Nephron (organoid): ENCODE measurements at regions not wholly inside any gene's neighbourhood (a gene's known extent, or its start where the extent isn't known, plus 50 kb on each side); places are given as distances from the start of the nearest gene placed in this dataset.
A peak's percentile ranks its signal among the peaks of the same experiment; 100 is the strongest.

ENCODE experiments used
- H3K27ac Mint-ChIP-seq, 3 experiments: 2 replicates each; pipeline ENCODE4 v1.8.0; 2020; ENCODE audit warnings: mixed read lengths in 3 of 3, mild to moderate bottlenecking in 2 of 3, moderate library complexity in 1 of 3
- H3K27me3 Mint-ChIP-seq: 2 replicates; pipeline ENCODE4 v1.8.0; 2021; ENCODE audit warnings: low read depth, mild to moderate bottlenecking, moderate library complexity, mixed read lengths
- H3K36me3 Mint-ChIP-seq: 2 replicates; pipeline ENCODE4 v1.8.0; 2020; ENCODE audit warnings: low read depth, mixed read lengths
- H3K4me1 Mint-ChIP-seq: 2 replicates; pipeline ENCODE4 v1.8.0; 2020; ENCODE audit warnings: mixed read lengths
- H3K4me3 Mint-ChIP-seq, 3 experiments: 2 replicates each; pipeline ENCODE4 v1.8.0; 2020; ENCODE audit warnings: mild to moderate bottlenecking in 3 of 3, mixed read lengths in 3 of 3, moderate library complexity in 2 of 3
- H3K9me3 Mint-ChIP-seq: 2 replicates; pipeline ENCODE4 v1.8.0; 2020; ENCODE audit warnings: mixed read lengths
- CTCF ChIP-seq, 3 experiments: fragments of 200-600 bp; sonication (generic); IDR thresholded peaks; one replicate each; pipeline ENCODE4 v1.5.0; 2021; ENCODE audit warnings: antibody characterized with exemption in 3 of 3; ENCODE audit not compliant: unreplicated experiment in 3 of 3

GRCh38 chr11:95284057-95285052 is 53.4 kb upstream of the SESN3 start:
- Mint-ChIP-seq H3K9me3 (no peaks in the 10 kb centered on the region), H3K27me3 (no peaks in the 10 kb centered on the region), H3K27ac (no peak overlapping the region), H3K4me3 (no peak overlapping the region), H3K4me1 (peaks cover 16% of the 10 kb centered on the region), H3K36me3 (no peaks in the 10 kb centered on the region)
- no peak for TF ChIP-seq CTCF (IDR thresholded peaks at IDR 0.05; ENCODE audit: unreplicated experiment in 3 of 3)

GRCh38 chr11:95283650-95284049 is 52.6 kb upstream of the SESN3 start:
- no peak overlapping the region for H3K4me3 Mint-ChIP-seq
- no peaks in the 10 kb centered on the region for H3K9me3 Mint-ChIP-seq
- H3K27ac Mint-ChIP-seq: no peak overlapping the region
- H3K4me1 Mint-ChIP-seq: peaks cover 16% of the 10 kb centered on the region
- H3K27me3 Mint-ChIP-seq: no peaks in the 10 kb centered on the region
- TF ChIP-seq CTCF (IDR thresholded peaks at IDR 0.05; ENCODE audit: unreplicated experiment in 3 of 3): no peak
- H3K36me3 Mint-ChIP-seq: no peaks in the 10 kb centered on the region

- H3K27me3 Mint-ChIP-seq: no peaks in the 10 kb centered on the region
- no peaks in the 10 kb centered on the region for H3K36me3 Mint-ChIP-seq
- H3K4me1 Mint-ChIP-seq: peaks cover 16% of the 10 kb centered on the region
- H3K27ac Mint-ChIP-seq: peak overlapping the region in 2 of 3 experiments; percentile 31 to 53
- H3K4me3 Mint-ChIP-seq: no peak overlapping the region
- no peak for TF ChIP-seq CTCF (IDR thresholded peaks at IDR 0.05; ENCODE audit: unreplicated experiment in 3 of 3)
- H3K9me3 Mint-ChIP-seq: no peaks in the 10 kb centered on the region
These were observed 52.1 kb upstream of the SESN3 start for GRCh38 chr11:95283146-95283545.

- Mint-ChIP-seq H3K36me3 (no peaks in the 10 kb centered on the region), H3K27ac (peak overlapping the region; percentile 31 to 53 (median 32)), H3K4me3 (no peak overlapping the region), H3K27me3 (no peaks in the 10 kb centered on the region), H3K9me3 (no peaks in the 10 kb centered on the region), H3K4me1 (peaks cover 16% of the 10 kb centered on the region)
- TF ChIP-seq CTCF (IDR thresholded peaks at IDR 0.05; ENCODE audit: unreplicated experiment in 3 of 3): no peak
These were observed 51.3 kb upstream of the SESN3 start for GRCh38 chr11:95282291-95282751.
